HEK293 (cell line): ENCODE measurements at regions not wholly inside any gene's neighbourhood (a gene's known extent, or its start where the extent isn't known, plus 50 kb on each side); places are given as distances from the start of the nearest gene placed in this dataset.

ENCODE experiments used
- TCF7L2 ChIP-seq: IDR thresholded peaks from 2 replicates; pipeline ENCODE4 v1.6.1; 2011; ENCODE audit warnings: low read depth, mild to moderate bottlenecking, inconsistent platforms, low read length, moderate library complexity, borderline replicate concordance
- ZNF184 ChIP-seq: fragments of 450-650 bp; IDR thresholded peaks from 2 replicates; pipeline ENCODE4 v1.5.1; 2018; ENCODE audit warnings: missing biosample characterization, mild to moderate bottlenecking, missing genetic modification characterization
- ZNF37A ChIP-seq: fragments of 450-650 bp; IDR thresholded peaks from 2 replicates; pipeline ENCODE4 v1.5.1; 2018; ENCODE audit warnings: missing biosample characterization, missing genetic modification characterization
- TF ChIP-seq, protein P1 (sequence below): fragments of 450-650 bp; formaldehyde crosslinking; IDR thresholded peaks from 2 replicates; pipeline ENCODE4 v1.5.1; 2016; ENCODE audit warnings: missing biosample characterization, missing genetic modification characterization
- TF ChIP-seq, protein P2 (sequence below): fragments of 450-650 bp; formaldehyde crosslinking; IDR thresholded peaks from 2 replicates; pipeline ENCODE4 v1.5.1; 2016; ENCODE audit warnings: missing biosample characterization, missing genetic modification characterization

- TF ChIP-seq, protein P1, sequence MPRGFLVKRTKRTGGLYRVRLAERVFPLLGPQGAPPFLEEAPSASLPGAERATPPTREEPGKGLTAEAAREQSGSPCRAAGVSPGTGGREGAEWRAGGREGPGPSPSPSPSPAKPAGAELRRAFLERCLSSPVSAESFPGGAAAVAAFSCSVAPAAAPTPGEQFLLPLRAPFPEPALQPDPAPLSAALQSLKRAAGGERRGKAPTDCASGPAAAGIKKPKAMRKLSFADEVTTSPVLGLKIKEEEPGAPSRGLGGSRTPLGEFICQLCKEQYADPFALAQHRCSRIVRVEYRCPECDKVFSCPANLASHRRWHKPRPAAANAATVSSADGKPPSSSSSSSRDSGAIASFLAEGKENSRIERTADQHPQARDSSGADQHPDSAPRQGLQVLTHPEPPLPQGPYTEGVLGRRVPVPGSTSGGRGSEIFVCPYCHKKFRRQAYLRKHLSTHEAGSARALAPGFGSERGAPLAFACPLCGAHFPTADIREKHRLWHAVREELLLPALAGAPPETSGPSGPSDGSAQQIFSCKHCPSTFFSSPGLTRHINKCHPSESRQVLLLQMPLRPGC (tag by site-specific recombination): no peak
- TF ChIP-seq TCF7L2 (no peak), ZNF37A (tag by site-specific recombination) (no peak), ZNF184 (tag by site-specific recombination) (no peak)
- TF ChIP-seq, protein P2, sequence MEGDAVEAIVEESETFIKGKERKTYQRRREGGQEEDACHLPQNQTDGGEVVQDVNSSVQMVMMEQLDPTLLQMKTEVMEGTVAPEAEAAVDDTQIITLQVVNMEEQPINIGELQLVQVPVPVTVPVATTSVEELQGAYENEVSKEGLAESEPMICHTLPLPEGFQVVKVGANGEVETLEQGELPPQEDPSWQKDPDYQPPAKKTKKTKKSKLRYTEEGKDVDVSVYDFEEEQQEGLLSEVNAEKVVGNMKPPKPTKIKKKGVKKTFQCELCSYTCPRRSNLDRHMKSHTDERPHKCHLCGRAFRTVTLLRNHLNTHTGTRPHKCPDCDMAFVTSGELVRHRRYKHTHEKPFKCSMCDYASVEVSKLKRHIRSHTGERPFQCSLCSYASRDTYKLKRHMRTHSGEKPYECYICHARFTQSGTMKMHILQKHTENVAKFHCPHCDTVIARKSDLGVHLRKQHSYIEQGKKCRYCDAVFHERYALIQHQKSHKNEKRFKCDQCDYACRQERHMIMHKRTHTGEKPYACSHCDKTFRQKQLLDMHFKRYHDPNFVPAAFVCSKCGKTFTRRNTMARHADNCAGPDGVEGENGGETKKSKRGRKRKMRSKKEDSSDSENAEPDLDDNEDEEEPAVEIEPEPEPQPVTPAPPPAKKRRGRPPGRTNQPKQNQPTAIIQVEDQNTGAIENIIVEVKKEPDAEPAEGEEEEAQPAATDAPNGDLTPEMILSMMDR (tag by site-specific recombination): no peak
These were observed 95.5 kb downstream of the ALDH8A1 start for GRCh38 chr6:134854366-134854765.
